Heart right ventricle (tissue), 16 donors: ENCODE measurements at regions not wholly inside any gene's neighbourhood (a gene's known extent, or its start where the extent isn't known, plus 50 kb on each side); places are given as distances from the start of the nearest gene placed in this dataset.

Source experiments
- ATAC-seq, 8 donors: fragments of 200-7000 bp; cut with Tn5 transposase; one replicate each; pipeline ENCODE4 v1.9.1; 2020; ENCODE audit warnings: mild to moderate bottlenecking in 8 of 8, moderate library complexity in 8 of 8, moderate number of reproducible peaks in 1 of 8
- DNase-seq, 2 donors: peaks; one replicate each; pipeline ENCODE4 v3.0.0-alpha.2; 2020
- H3K27ac ChIP-seq, 10 donors: fragments of 200-600 bp; sonication (generic) in 2 of 10; one replicate each; pipeline versions ENCODE4 v1.5.0 to v1.8.0; 2020 to 2022; ENCODE audit warnings: mild to moderate bottlenecking in 3 of 10
- H3K27me3 ChIP-seq, 7 donors: fragments of 200-600 bp; one replicate each; pipeline ENCODE4 v1.8.0; 2021 to 2022; ENCODE audit warnings: mild to moderate bottlenecking in 2 of 7
- H3K36me3 ChIP-seq, 9 donors: fragments of 200-600 bp; sonication (generic) in 1 of 9; one replicate each; pipeline versions ENCODE4 v1.5.0 to v1.8.0; 2020 to 2022; ENCODE audit warnings: mild to moderate bottlenecking in 2 of 9
- H3K4me1 ChIP-seq, 9 donors: fragments of 200-600 bp; sonication (generic) in 1 of 9; one replicate each; pipeline versions ENCODE4 v1.5.0 to v1.8.0; 2020 to 2022; ENCODE audit warnings: mild to moderate bottlenecking in 4 of 9
- H3K4me3 ChIP-seq, 10 donors: fragments of 200-600 bp; sonication (generic) in 2 of 10; one replicate each; pipeline versions ENCODE4 v1.5.0 to v1.8.0; 2020 to 2022; ENCODE audit warnings: mild to moderate bottlenecking in 7 of 10, moderate library complexity in 2 of 10
- H3K9me3 ChIP-seq, 11 donors: fragments of 200-600 bp in 10 of 11; sonication (generic) in 2 of 11; one replicate each; pipeline versions ENCODE4 v1.5.0 to v1.8.0; 2013 to 2022; ENCODE audit warnings: mild to moderate bottlenecking in 2 of 11, control low read depth in 1 of 11, moderate library complexity in 1 of 11
- WGBS, 2 donors: extraction: QIAGEN DNeasy Blood & Tissue Kit; methylation state at CpG; one replicate each; pipeline ENCODE4 v1.1.7; 2013; ENCODE audit warnings: inconsistent platforms in 1 of 2; 5-methylcytosine and 5-hydroxymethylcytosine counted together
- intact Hi-C, 10 donors: fragments of 100-400 bp; cut with DNase I; formaldehyde crosslinking; loops; one replicate each; pipeline versions ENCODE4 v1.11.1 to v1.14.2; 2022
- TF ChIP-seq, protein P1 (sequence below), 9 donors: fragments of 200-600 bp; sonication (generic) in 2 of 9; IDR thresholded peaks; one replicate each; pipeline versions ENCODE4 v1.5.0 to v1.8.0; 2021 to 2022; ENCODE audit warnings: antibody characterized with exemption in 9 of 9, mild to moderate bottlenecking in 5 of 9, moderate library complexity in 1 of 9
- donor health status: Arrhythmogenic right ventricular cardiomyopathy.
- donor health status: ischemic (EF 13 %, LVEDD 7.1; RV severe dilation, severe dysfunction).
- donor health status: healthy with polysubstance abuse.
- donor health status: DM: no; HTN: yes; CAD: no.
- donor health status: DM: no; HTN: no; CAD: no.
- donor health status: ischemic (EF 25% LVEDD 6.9; RV normal size, moderate dysfunction).
- donor health status: ischemic (EF 25% LVEDD 5.7; RV mildly dilated, moderate dysfunction).
- donor health status: healthy.
- donor health status: DM: yes; HTN: yes; CAD: no.
- donor health status: Ischemic cardiomyopathy.
- donor health status: ischemic (EF 35%, LVEDD 5.7; RV mildly dilated, moderate dysfunction).
- donor health status: nonischemic (EF 11% LVEDD 7.7; RV severe dilation, severe dysfunction).
- donor health status: DM: yes; HTN: yes; CAD: no.
- donor health status: PGD.
- donor health status: ischemic (EF 29% LVEDD 5.4; RV normal size, mild dysfunction).
- donor health status: nonischemic (EF 23%, LVEDD 6.1; RV moderate dilation, normal function).

DNA sequence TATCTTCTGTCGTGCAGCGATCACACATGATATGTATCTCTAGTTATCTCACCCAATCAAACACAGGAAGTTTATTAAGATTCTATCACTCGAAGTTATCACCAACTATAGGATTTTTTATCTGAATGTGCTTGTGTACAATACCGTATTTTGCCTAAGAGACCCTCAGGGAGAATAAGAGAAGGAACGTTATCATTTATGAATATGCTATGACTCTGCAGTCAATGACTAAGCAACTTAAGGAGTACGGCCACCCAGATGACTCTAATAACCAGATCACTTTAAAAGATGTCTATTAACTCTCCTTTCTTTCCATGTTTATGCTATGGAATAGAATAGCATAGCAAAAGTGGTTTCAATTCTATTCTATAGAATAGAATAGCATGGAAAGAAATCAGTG is 486.4 kb downstream of the BCL11B start:
- H3K27ac ChIP-seq: no peak overlapping the region
- H3K4me1 ChIP-seq: no peaks in the 10 kb centered on the region
- H3K4me3 ChIP-seq: no peak overlapping the region
- peaks cover 0 to 7% (median 0%) of the 10 kb centered on the region in 11 donors for H3K9me3 ChIP-seq
- H3K36me3 ChIP-seq: no peaks in the 10 kb centered on the region
- intact Hi-C loops: no loop called here
- 60 to 69% methylated on average over 6 of the region's 6 CpGs for WGBS, 2 donors
- no peak for DNase-seq
- peaks cover 0 to 8% (median 0%) of the 10 kb centered on the region in 7 donors for H3K27me3 ChIP-seq
- ATAC-seq: no peak
- TF ChIP-seq, protein P1, sequence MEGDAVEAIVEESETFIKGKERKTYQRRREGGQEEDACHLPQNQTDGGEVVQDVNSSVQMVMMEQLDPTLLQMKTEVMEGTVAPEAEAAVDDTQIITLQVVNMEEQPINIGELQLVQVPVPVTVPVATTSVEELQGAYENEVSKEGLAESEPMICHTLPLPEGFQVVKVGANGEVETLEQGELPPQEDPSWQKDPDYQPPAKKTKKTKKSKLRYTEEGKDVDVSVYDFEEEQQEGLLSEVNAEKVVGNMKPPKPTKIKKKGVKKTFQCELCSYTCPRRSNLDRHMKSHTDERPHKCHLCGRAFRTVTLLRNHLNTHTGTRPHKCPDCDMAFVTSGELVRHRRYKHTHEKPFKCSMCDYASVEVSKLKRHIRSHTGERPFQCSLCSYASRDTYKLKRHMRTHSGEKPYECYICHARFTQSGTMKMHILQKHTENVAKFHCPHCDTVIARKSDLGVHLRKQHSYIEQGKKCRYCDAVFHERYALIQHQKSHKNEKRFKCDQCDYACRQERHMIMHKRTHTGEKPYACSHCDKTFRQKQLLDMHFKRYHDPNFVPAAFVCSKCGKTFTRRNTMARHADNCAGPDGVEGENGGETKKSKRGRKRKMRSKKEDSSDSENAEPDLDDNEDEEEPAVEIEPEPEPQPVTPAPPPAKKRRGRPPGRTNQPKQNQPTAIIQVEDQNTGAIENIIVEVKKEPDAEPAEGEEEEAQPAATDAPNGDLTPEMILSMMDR (IDR thresholded peaks at IDR 0.05): no peak

DNA sequence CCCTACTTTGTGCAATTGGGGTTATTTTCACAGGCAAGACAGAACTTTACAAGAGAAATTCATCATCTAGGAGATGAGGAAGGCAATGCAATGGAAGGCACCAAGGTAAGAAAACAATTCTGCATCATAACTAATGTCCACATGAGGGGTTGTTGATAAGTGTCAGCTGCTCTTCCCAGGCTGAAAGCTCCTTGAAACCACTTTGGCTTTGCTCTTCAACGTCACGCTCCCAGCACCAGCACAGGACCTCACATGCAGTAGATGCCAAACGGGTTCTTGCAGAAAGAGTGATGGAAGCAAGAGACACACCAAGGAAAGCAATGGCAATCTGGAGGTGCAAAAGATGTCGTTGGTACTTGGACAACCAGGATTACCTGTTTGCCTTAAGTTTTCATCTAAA is 485.5 kb downstream of the BCL11B start:
- no peak overlapping the region for H3K4me3 ChIP-seq
- no peaks in the 10 kb centered on the region for H3K36me3 ChIP-seq
- peaks cover 0 to 7% (median 0%) of the 10 kb centered on the region in 11 donors for H3K9me3 ChIP-seq
- ATAC-seq (no peak), DNase-seq (no peak)
- TF ChIP-seq, protein P1 (IDR thresholded peaks at IDR 0.05): no peak
- WGBS, 2 donors: 70 to 72% methylated on average over 4 of the region's 4 CpGs
- H3K4me1 ChIP-seq: no peaks in the 10 kb centered on the region
- H3K27me3 ChIP-seq: peaks cover 0 to 12% (median 0%) of the 10 kb centered on the region in 7 donors
- intact Hi-C loops: no loop called here
- H3K27ac ChIP-seq: no peak overlapping the region

DNA sequence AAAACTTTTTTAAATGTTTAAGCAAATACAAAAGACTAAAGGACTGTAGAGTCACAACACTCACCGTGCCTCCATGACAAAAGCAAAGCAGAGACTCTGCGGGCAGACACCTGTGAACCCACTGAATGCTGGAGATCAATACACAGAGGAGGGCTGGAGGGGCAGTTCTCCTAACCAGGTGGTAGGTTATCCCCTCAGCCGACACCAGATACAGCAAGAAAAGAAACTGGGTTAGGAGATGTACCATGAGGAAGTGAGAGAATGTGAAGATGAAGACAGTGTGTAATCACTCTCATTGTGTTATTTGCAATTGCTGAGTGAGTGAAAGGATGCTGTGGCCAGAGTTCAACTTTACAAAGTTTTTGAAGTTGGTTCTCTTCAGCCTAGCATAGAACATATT is 480.3 kb downstream of the BCL11B start:
- ATAC-seq (no peak), DNase-seq (no peak)
- intact Hi-C loops: no loop called here
- H3K9me3 ChIP-seq: peaks cover 0 to 21% (median 8%) of the 10 kb centered on the region in 11 donors
- H3K36me3 ChIP-seq: no peaks in the 10 kb centered on the region
- TF ChIP-seq, protein P1 (IDR thresholded peaks at IDR 0.05): no peak
- no peak overlapping the region for H3K4me3 ChIP-seq
- peaks cover 0 to 12% (median 0%) of the 10 kb centered on the region in 7 donors for H3K27me3 ChIP-seq
- H3K27ac ChIP-seq: no peak overlapping the region
- 66 to 85% methylated on average over 3 of the region's 3 CpGs for WGBS, 2 donors
- no peaks in the 10 kb centered on the region for H3K4me1 ChIP-seq

DNA sequence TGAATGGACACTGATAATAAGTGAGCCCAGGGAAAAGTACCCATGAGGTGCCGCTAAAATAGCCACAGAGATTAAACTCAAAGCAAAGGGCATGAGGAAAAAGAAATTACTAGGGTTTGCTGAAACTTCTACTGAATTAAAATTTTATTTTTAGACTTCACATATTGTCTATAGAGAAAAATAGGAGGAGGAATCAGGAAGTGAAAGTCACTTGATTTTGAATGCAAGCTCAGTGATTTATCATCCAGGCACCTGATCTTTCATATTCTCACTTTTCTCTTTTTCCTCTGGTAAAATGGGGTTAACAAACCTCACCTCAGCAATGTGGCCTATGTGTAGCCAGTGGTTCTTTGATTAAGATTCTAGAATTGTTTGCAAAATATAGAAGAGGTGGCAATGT is 479.8 kb downstream of the BCL11B start:
- Histone ChIP-seq H3K27ac (no peak overlapping the region), H3K4me1 (no peaks in the 10 kb centered on the region), H3K36me3 (no peaks in the 10 kb centered on the region), H3K9me3 (peaks cover 0 to 21% (median 8%) of the 10 kb centered on the region in 11 donors), H3K27me3 (peaks cover 0 to 10% (median 0%) of the 10 kb centered on the region in 7 donors), H3K4me3 (no peak overlapping the region)
- 88 to 91% methylated on average over 1 of the region's 1 CpG for WGBS, 2 donors
- TF ChIP-seq, protein P1 (IDR thresholded peaks at IDR 0.05): no peak
- DNase-seq (no peak), ATAC-seq (no peak)
- intact Hi-C loops: no loop called here
